ENCODE measurements at regions not wholly inside any gene's neighbourhood (a gene's known extent, or its start where the extent isn't known, plus 50 kb on each side); places are given as distances from the start of the nearest gene placed in this dataset.

GRCh38 chr5:174524351-174524750 is 200.0 kb upstream of the MSX2 start:
- Histone ChIP-seq H3K27ac (ENCODE audit: low read depth in 1 of 2, low read length in 1 of 2) (no peak overlapping the region), H3K4me3 (ENCODE audit: low read length in 2 of 2) (no peak overlapping the region), H3K36me3 (ENCODE audit: control insufficient read depth in 2 of 2, insufficient read depth in 2 of 2, low read length in 1 of 2) (no peaks in the 10 kb centered on the region), H3K27me3 (ENCODE audit: control insufficient read depth in 2 of 2, insufficient read depth in 1 of 2, low read length in 1 of 2) (peaks cover 0 to 5% of the 10 kb centered on the region in 2 donors), H3K9me3 (ENCODE audit: control insufficient read depth in 2 of 2, insufficient read depth in 1 of 2, low read length in 1 of 2) (no peaks in the 10 kb centered on the region), H3K4me1 (ENCODE audit: control insufficient read depth in 2 of 2, insufficient read depth in 2 of 2, low read length in 2 of 2) (no peaks in the 10 kb centered on the region)
- no peak for DNase-seq (ENCODE audit: low read depth in 6 of 9, low spot score in 9 of 9)
- 93% methylated on average over 4 of the region's 4 CpGs for WGBS

- WGBS, result 84% methylated on average over 4 of the region's 4 CpGs
These were observed 198.2 kb upstream of the MSX2 start for GRCh38 chr5:174526177-174526576.

GRCh38 chr5:174527916-174528540 is 196.4 kb upstream of the MSX2 start:
- H3K4me1 ChIP-seq (ENCODE audit: control insufficient read depth in 2 of 2, insufficient read depth in 2 of 2, low read length in 2 of 2), result peaks cover 0 to 2% of the 10 kb centered on the region in 2 donors
- DNase-seq (ENCODE audit: low read depth in 6 of 9, low spot score in 9 of 9), result peak in 1 of 9 donors; percentile 13
- WGBS, result 6% methylated on average over 11 of the region's 11 CpGs

More at GRCh38 chr5:174526177-174526576, 198.2 kb upstream of the MSX2 start:
- no peak overlapping the region for H3K27ac ChIP-seq (ENCODE audit: low read depth in 1 of 2, low read length in 1 of 2)
- DNase-seq (ENCODE audit: low read depth in 6 of 9, low spot score in 9 of 9), result no peak
- H3K9me3 ChIP-seq (ENCODE audit: control insufficient read depth in 2 of 2, insufficient read depth in 1 of 2, low read length in 1 of 2), result no peaks in the 10 kb centered on the region
- no peaks in the 10 kb centered on the region for H3K27me3 ChIP-seq (ENCODE audit: control insufficient read depth in 2 of 2, insufficient read depth in 1 of 2, low read length in 1 of 2)
- no peaks in the 10 kb centered on the region for H3K4me1 ChIP-seq (ENCODE audit: control insufficient read depth in 2 of 2, insufficient read depth in 2 of 2, low read length in 2 of 2)
- H3K36me3 ChIP-seq (ENCODE audit: control insufficient read depth in 2 of 2, insufficient read depth in 2 of 2, low read length in 1 of 2), result no peaks in the 10 kb centered on the region
- no peak overlapping the region for H3K4me3 ChIP-seq (ENCODE audit: low read length in 2 of 2)

GRCh38 chr5:174528821-174529544 is 195.4 kb upstream of the MSX2 start:
- Histone ChIP-seq H3K36me3 (ENCODE audit: control insufficient read depth in 2 of 2, insufficient read depth in 2 of 2, low read length in 1 of 2) (no peaks in the 10 kb centered on the region), H3K27me3 (ENCODE audit: control insufficient read depth in 2 of 2, insufficient read depth in 1 of 2, low read length in 1 of 2) (no peaks in the 10 kb centered on the region), H3K27ac (ENCODE audit: low read depth in 1 of 2, low read length in 1 of 2) (no peak overlapping the region), H3K4me1 (ENCODE audit: control insufficient read depth in 2 of 2, insufficient read depth in 2 of 2, low read length in 2 of 2) (peaks cover 0 to 2% of the 10 kb centered on the region in 2 donors), H3K4me3 (ENCODE audit: low read length in 2 of 2) (no peak overlapping the region), H3K9me3 (ENCODE audit: control insufficient read depth in 2 of 2, insufficient read depth in 1 of 2, low read length in 1 of 2) (no peaks in the 10 kb centered on the region)
- WGBS, result 96% methylated on average over 6 of the region's 6 CpGs
- DNase-seq (ENCODE audit: low read depth in 6 of 9, low spot score in 9 of 9), result no peak

More at GRCh38 chr5:174527916-174528540, 196.4 kb upstream of the MSX2 start:
- no peak overlapping the region for H3K4me3 ChIP-seq (ENCODE audit: low read length in 2 of 2)
- no peak overlapping the region for H3K27ac ChIP-seq (ENCODE audit: low read depth in 1 of 2, low read length in 1 of 2)
- no peaks in the 10 kb centered on the region for H3K9me3 ChIP-seq (ENCODE audit: control insufficient read depth in 2 of 2, insufficient read depth in 1 of 2, low read length in 1 of 2)
- no peaks in the 10 kb centered on the region for H3K36me3 ChIP-seq (ENCODE audit: control insufficient read depth in 2 of 2, insufficient read depth in 2 of 2, low read length in 1 of 2)
- no peaks in the 10 kb centered on the region for H3K27me3 ChIP-seq (ENCODE audit: control insufficient read depth in 2 of 2, insufficient read depth in 1 of 2, low read length in 1 of 2)

GRCh38 chr5:174529925-174530681 is 194.3 kb upstream of the MSX2 start:
- WGBS, result 92% methylated on average over 9 of the region's 9 CpGs
- Histone ChIP-seq H3K4me3 (ENCODE audit: low read length in 2 of 2) (no peak overlapping the region), H3K36me3 (ENCODE audit: control insufficient read depth in 2 of 2, insufficient read depth in 2 of 2, low read length in 1 of 2) (no peaks in the 10 kb centered on the region), H3K9me3 (ENCODE audit: control insufficient read depth in 2 of 2, insufficient read depth in 1 of 2, low read length in 1 of 2) (no peaks in the 10 kb centered on the region), H3K27ac (ENCODE audit: low read depth in 1 of 2, low read length in 1 of 2) (no peak overlapping the region), H3K4me1 (ENCODE audit: control insufficient read depth in 2 of 2, insufficient read depth in 2 of 2, low read length in 2 of 2) (peaks cover 0 to 2% of the 10 kb centered on the region in 2 donors), H3K27me3 (ENCODE audit: control insufficient read depth in 2 of 2, insufficient read depth in 1 of 2, low read length in 1 of 2) (no peaks in the 10 kb centered on the region)
- DNase-seq (ENCODE audit: low read depth in 6 of 9, low spot score in 9 of 9), result no peak

GRCh38 chr5:174531782-174532191 is 192.6 kb upstream of the MSX2 start:
- Histone ChIP-seq H3K4me3 (ENCODE audit: low read length in 2 of 2) (no peak overlapping the region), H3K36me3 (ENCODE audit: control insufficient read depth in 2 of 2, insufficient read depth in 2 of 2, low read length in 1 of 2) (no peaks in the 10 kb centered on the region), H3K27me3 (ENCODE audit: control insufficient read depth in 2 of 2, insufficient read depth in 1 of 2, low read length in 1 of 2) (no peaks in the 10 kb centered on the region), H3K4me1 (ENCODE audit: control insufficient read depth in 2 of 2, insufficient read depth in 2 of 2, low read length in 2 of 2) (peaks cover 0 to 2% of the 10 kb centered on the region in 2 donors), H3K27ac (ENCODE audit: low read depth in 1 of 2, low read length in 1 of 2) (no peak overlapping the region), H3K9me3 (ENCODE audit: control insufficient read depth in 2 of 2, insufficient read depth in 1 of 2, low read length in 1 of 2) (no peaks in the 10 kb centered on the region)
- 49% methylated on average over 7 of the region's 7 CpGs for WGBS
- DNase-seq (ENCODE audit: low read depth in 6 of 9, low spot score in 9 of 9), result no peak

GRCh38 chr5:174532455-174533453 is 191.6 kb upstream of the MSX2 start:
- Histone ChIP-seq H3K27me3 (ENCODE audit: control insufficient read depth in 2 of 2, insufficient read depth in 1 of 2, low read length in 1 of 2) (no peaks in the 10 kb centered on the region), H3K4me3 (ENCODE audit: low read length in 2 of 2) (no peak overlapping the region), H3K9me3 (ENCODE audit: control insufficient read depth in 2 of 2, insufficient read depth in 1 of 2, low read length in 1 of 2) (no peaks in the 10 kb centered on the region), H3K27ac (ENCODE audit: low read depth in 1 of 2, low read length in 1 of 2) (no peak overlapping the region), H3K36me3 (ENCODE audit: control insufficient read depth in 2 of 2, insufficient read depth in 2 of 2, low read length in 1 of 2) (no peaks in the 10 kb centered on the region), H3K4me1 (ENCODE audit: control insufficient read depth in 2 of 2, insufficient read depth in 2 of 2, low read length in 2 of 2) (peaks cover 0 to 2% of the 10 kb centered on the region in 2 donors)
- WGBS, result 37% methylated on average over 19 of the region's 19 CpGs
- DNase-seq (ENCODE audit: low read depth in 6 of 9, low spot score in 9 of 9), result peak in 1 of 9 donors; percentile 16

GRCh38 chr5:174533751-174534241 is 190.6 kb upstream of the MSX2 start:
- H3K27me3 ChIP-seq (ENCODE audit: control insufficient read depth in 2 of 2, insufficient read depth in 1 of 2, low read length in 1 of 2), result no peaks in the 10 kb centered on the region
- H3K36me3 ChIP-seq (ENCODE audit: control insufficient read depth in 2 of 2, insufficient read depth in 2 of 2, low read length in 1 of 2), result no peaks in the 10 kb centered on the region
- peaks cover 0 to 2% of the 10 kb centered on the region in 2 donors for H3K4me1 ChIP-seq (ENCODE audit: control insufficient read depth in 2 of 2, insufficient read depth in 2 of 2, low read length in 2 of 2)
- 56% methylated on average over 5 of the region's 5 CpGs for WGBS
- DNase-seq (ENCODE audit: low read depth in 6 of 9, low spot score in 9 of 9), result no peak
- no peaks in the 10 kb centered on the region for H3K9me3 ChIP-seq (ENCODE audit: control insufficient read depth in 2 of 2, insufficient read depth in 1 of 2, low read length in 1 of 2)
- no peak overlapping the region for H3K27ac ChIP-seq (ENCODE audit: low read depth in 1 of 2, low read length in 1 of 2)
- H3K4me3 ChIP-seq (ENCODE audit: low read length in 2 of 2), result no peak overlapping the region

Data from thymus (tissue), 11 donors.